ENCODE measurements at regions not wholly inside any gene's neighbourhood (a gene's known extent, or its start where the extent isn't known, plus 50 kb on each side); places are given as distances from the start of the nearest gene placed in this dataset.

DNA sequence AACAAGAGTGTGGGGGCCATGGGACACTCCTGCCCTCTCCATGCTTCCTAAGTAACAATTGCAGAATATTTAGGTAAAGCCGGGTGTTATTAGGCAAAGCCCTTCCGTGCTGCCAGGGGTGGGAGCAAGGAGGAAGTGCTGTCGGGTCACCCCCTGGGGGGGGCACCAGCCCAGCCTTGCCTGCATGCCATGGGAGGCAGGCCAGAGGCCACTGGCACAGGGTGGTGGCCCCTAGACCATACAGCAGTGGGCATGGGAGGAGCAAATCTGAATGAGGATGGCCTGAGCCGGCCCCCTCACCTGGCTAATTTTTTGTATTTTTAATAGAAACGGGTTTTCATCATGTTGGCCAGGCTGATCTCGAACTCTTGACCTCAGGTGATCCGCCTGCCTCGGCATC lies 355.7 kb upstream of the CDH8 start:
- TF ChIP-seq, protein P1, sequence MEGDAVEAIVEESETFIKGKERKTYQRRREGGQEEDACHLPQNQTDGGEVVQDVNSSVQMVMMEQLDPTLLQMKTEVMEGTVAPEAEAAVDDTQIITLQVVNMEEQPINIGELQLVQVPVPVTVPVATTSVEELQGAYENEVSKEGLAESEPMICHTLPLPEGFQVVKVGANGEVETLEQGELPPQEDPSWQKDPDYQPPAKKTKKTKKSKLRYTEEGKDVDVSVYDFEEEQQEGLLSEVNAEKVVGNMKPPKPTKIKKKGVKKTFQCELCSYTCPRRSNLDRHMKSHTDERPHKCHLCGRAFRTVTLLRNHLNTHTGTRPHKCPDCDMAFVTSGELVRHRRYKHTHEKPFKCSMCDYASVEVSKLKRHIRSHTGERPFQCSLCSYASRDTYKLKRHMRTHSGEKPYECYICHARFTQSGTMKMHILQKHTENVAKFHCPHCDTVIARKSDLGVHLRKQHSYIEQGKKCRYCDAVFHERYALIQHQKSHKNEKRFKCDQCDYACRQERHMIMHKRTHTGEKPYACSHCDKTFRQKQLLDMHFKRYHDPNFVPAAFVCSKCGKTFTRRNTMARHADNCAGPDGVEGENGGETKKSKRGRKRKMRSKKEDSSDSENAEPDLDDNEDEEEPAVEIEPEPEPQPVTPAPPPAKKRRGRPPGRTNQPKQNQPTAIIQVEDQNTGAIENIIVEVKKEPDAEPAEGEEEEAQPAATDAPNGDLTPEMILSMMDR (IDR thresholded peaks at IDR 0.05; ENCODE audit: low read depth, low read length, missing control alignments): no peak
- no peak overlapping the region for H3K4me3 ChIP-seq (ENCODE audit: low read depth, low read length)
- DNase-seq (ENCODE audit: low read depth): no peak

DNA sequence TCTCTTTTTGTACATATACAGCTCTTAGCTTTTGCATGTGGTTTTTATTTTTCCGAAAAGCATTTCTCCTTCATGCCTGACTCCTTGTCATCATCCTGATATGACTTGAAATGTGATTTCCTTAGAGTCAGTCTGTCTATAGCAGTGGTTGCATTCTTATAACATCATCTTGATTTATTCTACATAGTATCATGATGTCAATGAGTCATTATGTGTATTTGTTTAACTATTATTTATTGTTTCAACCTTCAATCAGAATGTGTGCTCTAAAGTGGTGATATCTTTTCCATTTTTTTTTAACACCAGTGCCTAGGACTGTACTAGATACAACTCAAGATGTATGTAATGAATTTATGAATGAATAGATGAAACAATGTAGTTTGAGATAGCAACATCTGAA lies 354.9 kb upstream of the CDH8 start:
- TF ChIP-seq, protein P1 (IDR thresholded peaks at IDR 0.05; ENCODE audit: low read depth, low read length, missing control alignments): no peak
- DNase-seq (ENCODE audit: low read depth): no peak
- H3K4me3 ChIP-seq (ENCODE audit: low read depth, low read length): no peak overlapping the region

DNA sequence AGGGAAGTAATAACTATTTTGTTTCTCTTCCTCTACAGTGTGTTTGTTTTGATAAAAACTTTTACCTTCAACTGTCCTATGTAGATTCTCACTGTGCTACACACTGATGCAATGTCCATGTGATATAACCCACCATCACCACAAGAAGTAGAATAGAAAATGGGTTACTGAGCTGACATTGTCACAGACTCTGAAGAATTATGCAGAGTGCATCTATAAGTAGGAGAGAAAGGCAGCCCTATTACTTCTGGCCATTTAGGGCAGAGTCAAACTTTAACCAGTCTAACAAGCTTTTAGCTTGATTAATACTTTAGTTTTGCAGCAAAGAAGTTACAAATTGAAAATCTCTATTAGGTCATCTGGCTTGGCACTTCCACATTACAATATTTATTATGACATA lies 354.0 kb upstream of the CDH8 start:
- DNase-seq (ENCODE audit: low read depth): no peak
- no peak overlapping the region for H3K4me3 ChIP-seq (ENCODE audit: low read depth, low read length)
- TF ChIP-seq, protein P1 (IDR thresholded peaks at IDR 0.05; ENCODE audit: low read depth, low read length, missing control alignments): no peak

DNA sequence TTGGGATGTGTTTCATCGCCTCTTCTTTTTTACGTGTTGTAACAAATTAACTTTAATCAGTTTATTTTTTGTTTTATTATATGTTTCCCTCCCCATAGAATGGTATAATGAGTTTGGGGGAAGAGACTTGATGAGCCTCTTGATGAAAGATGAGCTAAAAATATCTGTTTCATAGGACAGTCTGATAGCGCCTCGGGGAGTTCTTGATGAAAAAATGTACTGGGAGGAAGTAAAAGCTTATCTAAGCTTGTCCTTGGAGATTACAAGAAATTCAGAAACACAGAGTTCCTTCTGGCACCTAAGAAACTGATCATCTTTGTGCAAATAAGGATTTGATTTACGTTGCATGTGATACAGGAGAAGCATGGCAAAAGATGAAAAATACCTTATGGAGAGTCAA lies 350.2 kb upstream of the CDH8 start:
- DNase-seq (ENCODE audit: low read depth): no peak
- H3K4me3 ChIP-seq (ENCODE audit: low read depth, low read length): no peak overlapping the region
- TF ChIP-seq, protein P1 (IDR thresholded peaks at IDR 0.05; ENCODE audit: low read depth, low read length, missing control alignments): no peak

DNA sequence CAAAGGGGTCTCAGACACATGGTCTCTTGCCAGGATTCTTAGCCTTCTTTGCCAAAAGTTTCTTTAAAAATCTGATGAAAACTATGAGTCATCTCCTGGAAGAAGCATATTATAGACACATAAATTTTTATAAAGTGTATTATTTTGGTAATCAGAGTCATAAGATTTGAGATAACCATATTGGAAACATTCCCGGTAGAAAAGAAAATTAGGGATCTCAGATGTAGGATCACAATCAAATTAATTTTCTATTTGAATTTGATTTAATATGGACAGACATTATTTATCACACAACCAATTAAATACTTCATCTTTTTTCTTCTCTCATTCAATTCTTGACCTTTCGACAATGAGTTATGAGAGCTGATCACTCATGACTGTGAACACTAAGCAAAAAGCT lies 347.7 kb upstream of the CDH8 start:
- no peak for DNase-seq (ENCODE audit: low read depth)
- TF ChIP-seq, protein P1 (IDR thresholded peaks at IDR 0.05; ENCODE audit: low read depth, low read length, missing control alignments): no peak
- H3K4me3 ChIP-seq (ENCODE audit: low read depth, low read length): no peak overlapping the region

DNA sequence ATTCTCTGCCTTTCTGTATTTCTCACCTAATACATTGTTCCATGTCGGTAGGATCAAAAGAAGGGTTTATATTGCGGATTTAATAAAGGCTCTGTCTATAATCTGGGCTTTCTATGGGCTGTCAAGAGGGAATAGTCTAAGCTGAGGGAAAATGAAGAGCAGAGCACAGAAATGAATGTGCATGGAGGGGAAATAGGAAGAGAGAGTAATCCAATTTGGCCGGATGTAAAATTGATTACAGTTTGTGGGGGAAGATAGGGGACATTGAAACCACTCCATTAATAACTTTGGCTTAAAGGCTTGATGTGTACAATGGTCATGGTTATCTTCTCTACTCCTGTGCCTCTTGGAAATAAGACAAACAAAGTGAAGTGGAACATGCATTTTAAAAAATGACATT lies 334.2 kb upstream of the CDH8 start:
- no peak overlapping the region for H3K4me3 ChIP-seq (ENCODE audit: low read depth, low read length)
- no peak for DNase-seq (ENCODE audit: low read depth)
- TF ChIP-seq, protein P1 (IDR thresholded peaks at IDR 0.05; ENCODE audit: low read depth, low read length, missing control alignments): no peak

DNA sequence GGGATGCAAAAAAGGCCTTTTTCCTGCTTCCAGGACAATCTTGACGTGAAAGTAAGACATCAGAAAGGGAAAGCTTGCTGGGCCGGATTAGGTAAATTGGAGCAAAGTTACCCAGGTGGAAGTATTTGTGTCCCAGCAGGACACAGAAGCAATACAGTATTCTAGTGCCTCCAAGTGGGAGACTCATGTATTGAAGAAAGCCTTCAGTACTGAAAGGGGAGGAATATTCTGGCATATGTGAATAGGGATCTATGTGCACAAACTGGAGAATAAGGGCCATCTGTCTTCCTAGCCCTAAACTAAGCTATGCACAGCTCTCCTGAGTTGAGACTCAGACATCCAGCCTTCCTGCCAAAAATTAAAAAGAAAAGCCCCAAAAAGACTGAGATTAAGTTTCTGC lies 327.3 kb upstream of the CDH8 start:
- no peak overlapping the region for H3K4me3 ChIP-seq (ENCODE audit: low read depth, low read length)
- DNase-seq (ENCODE audit: low read depth): no peak
- TF ChIP-seq, protein P1 (IDR thresholded peaks at IDR 0.05; ENCODE audit: low read depth, low read length, missing control alignments): no peak

Data from GM12864 (cell line).